Stimulated activated memory B cell treated with anti-CD40 and anti-IgM and Interleukin-4, amounts not matched to agents 10 μg/mL and 1 μg/mL and 100 μg/mL, for 72 hours (primary cell): ENCODE measurements at regions not wholly inside any gene's neighbourhood (a gene's known extent, or its start where the extent isn't known, plus 50 kb on each side); places are given as distances from the start of the nearest gene placed in this dataset.

Experiments
- ATAC-seq: fragments of 150-1000 bp; cut with Tn5 transposase; 2 replicates; pipeline ENCODE4 v1.10.0; 2021
- H3K27ac Mint-ChIP-seq: one replicate; pipeline ENCODE4 v1.8.0; 2022; ENCODE audit warnings: mild to moderate bottlenecking, mixed read lengths
- H3K27me3 Mint-ChIP-seq: one replicate; pipeline ENCODE4 v1.8.0; 2022; ENCODE audit warnings: mixed read lengths
- H3K36me3 Mint-ChIP-seq: one replicate; pipeline ENCODE4 v1.8.0; 2022; ENCODE audit warnings: mixed read lengths
- H3K4me1 Mint-ChIP-seq: one replicate; pipeline ENCODE4 v1.8.0; 2022; ENCODE audit warnings: mixed read lengths
- H3K4me3 Mint-ChIP-seq: one replicate; pipeline ENCODE4 v1.8.0; 2022; ENCODE audit warnings: mild to moderate bottlenecking, moderate library complexity, mixed read lengths
- H3K9me3 Mint-ChIP-seq: one replicate; pipeline ENCODE4 v1.8.0; 2022; ENCODE audit warnings: mixed read lengths

DNA sequence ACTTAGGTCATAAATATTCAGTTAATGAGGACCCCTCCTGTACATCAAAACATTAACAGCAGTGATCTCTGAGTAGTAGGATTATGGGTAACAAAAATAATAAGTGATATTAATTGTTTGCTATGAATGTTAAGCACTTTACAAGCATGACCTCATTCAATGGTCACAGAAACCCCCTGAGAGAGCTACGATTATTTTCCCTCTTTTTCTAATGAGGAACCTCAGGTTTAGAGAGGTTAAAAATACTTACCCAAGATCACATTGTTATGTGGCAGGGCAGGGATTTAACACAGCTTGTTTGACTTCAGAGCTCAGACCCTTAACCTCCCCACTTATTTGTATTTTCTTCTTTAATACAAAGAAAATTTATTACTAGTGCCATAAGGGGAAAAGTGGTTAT is 228.2 kb downstream of the TBL1XR1 start:
- ATAC-seq = no peak
- peaks cover 8% of the 10 kb centered on the region for H3K4me1 Mint-ChIP-seq
- H3K9me3 Mint-ChIP-seq = no peaks in the 10 kb centered on the region
- no peaks in the 10 kb centered on the region for H3K27me3 Mint-ChIP-seq
- no peak overlapping the region for H3K4me3 Mint-ChIP-seq
- no peak overlapping the region for H3K27ac Mint-ChIP-seq
- H3K36me3 Mint-ChIP-seq = no peaks in the 10 kb centered on the region

DNA sequence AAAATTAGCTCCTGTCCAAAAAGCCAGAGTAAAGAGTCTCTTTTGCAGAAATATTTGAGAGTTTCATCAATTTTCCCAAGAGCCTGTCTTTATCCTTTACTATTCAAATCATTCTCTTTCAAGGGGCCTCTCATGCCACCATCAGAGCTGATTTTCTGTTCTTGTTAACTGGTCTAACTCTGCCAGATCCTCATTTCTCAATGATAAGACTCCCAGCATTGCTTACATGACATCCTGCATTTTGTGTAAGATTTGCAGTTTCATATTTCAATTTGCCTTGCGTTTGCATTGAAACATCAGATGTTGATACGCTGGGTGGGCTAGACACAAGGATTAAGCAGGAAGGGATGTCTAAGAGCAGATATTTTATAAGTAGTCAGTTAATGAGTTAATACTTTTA is 228.7 kb downstream of the TBL1XR1 start:
- Mint-ChIP-seq H3K27ac (no peak overlapping the region), H3K9me3 (no peaks in the 10 kb centered on the region), H3K36me3 (no peaks in the 10 kb centered on the region), H3K4me3 (no peak overlapping the region), H3K27me3 (no peaks in the 10 kb centered on the region), H3K4me1 (peaks cover 8% of the 10 kb centered on the region)
- ATAC-seq = no peak

DNA sequence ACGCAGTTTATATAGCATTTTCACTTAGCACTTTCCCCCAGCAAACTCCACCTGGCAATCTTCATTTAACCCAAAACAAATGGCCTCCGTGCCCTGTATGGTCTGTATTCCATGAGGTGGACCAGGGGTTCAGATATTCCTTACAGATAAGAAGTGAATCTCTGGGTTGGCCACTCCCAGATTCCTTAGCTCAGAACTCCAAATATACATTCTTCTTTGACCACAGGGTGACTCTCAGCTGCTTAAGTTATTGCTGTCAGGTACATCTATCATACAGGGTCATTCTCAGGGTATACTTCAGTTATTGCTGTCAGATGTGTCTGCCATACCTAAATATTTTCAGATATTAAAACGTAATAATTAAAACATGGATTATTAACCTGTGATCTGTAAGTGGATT is 229.8 kb downstream of the TBL1XR1 start:
- H3K9me3 Mint-ChIP-seq = no peaks in the 10 kb centered on the region

DNA sequence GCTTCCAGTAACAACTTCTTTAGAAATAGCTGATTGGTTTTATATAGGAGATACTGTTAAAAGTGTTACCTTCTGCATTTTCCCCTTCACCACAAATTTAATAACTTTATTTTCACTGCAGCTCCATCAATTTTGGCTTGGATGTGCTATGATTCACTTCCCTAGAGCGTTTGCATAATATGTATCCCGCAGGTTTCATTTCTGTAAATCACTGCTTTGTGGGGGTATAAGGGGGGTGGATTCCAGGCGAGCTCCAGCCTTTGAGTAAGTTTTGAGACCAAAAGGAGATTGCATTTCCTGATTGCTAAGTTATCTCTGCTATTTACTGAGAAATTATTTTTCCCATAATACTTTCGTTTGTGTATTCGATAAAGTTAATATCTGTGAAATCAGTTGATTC is 232.6 kb downstream of the TBL1XR1 start:
- no peak overlapping the region for H3K27ac Mint-ChIP-seq
- H3K4me1 Mint-ChIP-seq = peaks cover 8% of the 10 kb centered on the region
- H3K27me3 Mint-ChIP-seq = peaks cover 10% of the 10 kb centered on the region
- no peak overlapping the region for H3K4me3 Mint-ChIP-seq
- ATAC-seq = no peak
- no peaks in the 10 kb centered on the region for H3K36me3 Mint-ChIP-seq
- peaks cover 4% of the 10 kb centered on the region for H3K9me3 Mint-ChIP-seq

More for the DNA sequence above, 229.8 kb downstream of the TBL1XR1 start:
- no peaks in the 10 kb centered on the region for H3K36me3 Mint-ChIP-seq
- ATAC-seq = no peak
- H3K4me1 Mint-ChIP-seq = peaks cover 8% of the 10 kb centered on the region
- no peaks in the 10 kb centered on the region for H3K27me3 Mint-ChIP-seq
- H3K4me3 Mint-ChIP-seq = no peak overlapping the region
- H3K27ac Mint-ChIP-seq = no peak overlapping the region

DNA sequence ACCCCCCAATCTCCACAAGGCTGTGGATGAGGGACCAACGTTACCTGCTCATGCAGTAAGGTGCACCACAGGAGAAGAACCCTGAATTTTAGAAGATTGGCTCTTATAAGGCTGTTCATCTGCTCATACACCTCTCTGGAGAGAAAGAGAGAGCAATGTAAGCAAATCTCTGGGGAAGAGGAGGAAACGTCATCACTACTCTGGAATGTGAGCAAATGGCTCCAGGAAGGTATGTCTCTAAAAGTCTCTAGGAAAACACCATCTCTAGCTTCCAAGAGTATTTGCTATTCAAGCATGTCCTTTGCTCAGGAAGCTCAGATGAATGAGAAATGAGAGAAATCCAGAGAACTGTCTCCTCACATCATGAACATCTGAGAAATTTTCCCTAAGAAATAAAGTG is 235.4 kb downstream of the TBL1XR1 start:
- Mint-ChIP-seq H3K4me1 (peaks cover 8% of the 10 kb centered on the region), H3K9me3 (peaks cover 4% of the 10 kb centered on the region), H3K27me3 (peaks cover 10% of the 10 kb centered on the region), H3K36me3 (no peaks in the 10 kb centered on the region), H3K4me3 (no peak overlapping the region), H3K27ac (no peak overlapping the region)
- no peak for ATAC-seq

DNA sequence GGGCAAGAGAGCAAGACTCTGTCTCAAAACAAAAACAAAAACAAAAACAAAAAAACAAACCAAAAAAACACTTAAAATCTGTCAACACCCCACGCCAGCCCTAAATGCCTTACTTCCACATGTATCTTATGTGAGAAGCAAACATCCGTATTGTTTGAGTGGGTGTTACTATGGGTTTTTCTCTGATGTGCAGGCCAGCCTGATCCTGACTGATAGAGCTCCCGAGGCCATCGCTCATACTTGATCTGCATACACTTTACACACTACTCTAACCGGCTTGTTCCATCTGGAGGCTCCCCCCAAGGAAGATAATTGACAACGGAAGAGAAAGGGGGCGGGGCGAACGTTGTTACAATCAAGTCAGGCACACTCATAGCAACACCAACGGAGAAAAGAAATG is 237.4 kb downstream of the TBL1XR1 start:
- Mint-ChIP-seq H3K36me3 (no peaks in the 10 kb centered on the region), H3K27ac (no peak overlapping the region), H3K27me3 (peaks cover 10% of the 10 kb centered on the region), H3K4me1 (no peaks in the 10 kb centered on the region), H3K4me3 (no peak overlapping the region), H3K9me3 (peaks cover 4% of the 10 kb centered on the region)
- no peak for ATAC-seq

DNA sequence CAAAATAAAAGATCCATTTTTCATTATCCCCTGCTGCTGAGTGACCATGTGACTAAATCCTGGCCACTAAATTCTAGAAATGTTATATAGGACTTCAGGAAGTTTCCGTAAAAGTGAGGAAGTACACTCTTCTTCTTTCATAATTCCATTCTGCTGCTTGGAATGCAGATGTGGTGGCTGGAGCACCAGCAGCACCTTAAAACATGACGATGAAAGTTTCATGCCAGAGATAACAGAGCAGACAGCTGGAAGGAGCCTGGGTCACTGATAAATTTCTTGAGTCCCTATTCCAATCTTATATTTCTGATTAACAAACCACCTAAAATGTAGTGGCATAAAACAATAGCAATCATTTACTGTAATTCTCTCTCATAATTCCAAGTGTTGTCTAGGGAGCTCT is 238.7 kb downstream of the TBL1XR1 start:
- no peaks in the 10 kb centered on the region for H3K36me3 Mint-ChIP-seq
- peaks cover 10% of the 10 kb centered on the region for H3K27me3 Mint-ChIP-seq
- H3K4me3 Mint-ChIP-seq = no peak overlapping the region
- peaks cover 4% of the 10 kb centered on the region for H3K9me3 Mint-ChIP-seq
- no peak for ATAC-seq
- H3K4me1 Mint-ChIP-seq = no peaks in the 10 kb centered on the region
- no peak overlapping the region for H3K27ac Mint-ChIP-seq

DNA sequence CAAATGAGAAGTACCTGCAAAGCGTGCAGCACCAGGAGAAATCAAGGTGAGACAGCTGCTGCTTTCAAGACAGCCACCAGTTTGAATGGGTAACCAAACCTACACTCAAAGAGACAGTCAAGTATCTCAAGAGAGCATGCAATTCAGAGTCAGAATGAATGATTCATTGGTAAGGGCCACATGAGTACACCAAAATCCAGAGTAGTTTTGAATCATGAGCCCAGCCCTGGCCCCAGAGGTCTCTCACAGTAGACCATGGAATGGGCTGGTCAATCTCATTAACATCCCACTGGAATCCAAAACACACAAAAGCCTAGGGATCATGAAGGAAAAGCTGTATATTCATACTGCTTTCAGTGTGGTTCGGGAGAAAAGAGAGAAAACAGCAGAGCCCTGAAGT is 242.8 kb downstream of the TBL1XR1 start:
- Mint-ChIP-seq H3K36me3 (no peaks in the 10 kb centered on the region), H3K9me3 (no peaks in the 10 kb centered on the region), H3K27ac (no peak overlapping the region), H3K4me1 (no peaks in the 10 kb centered on the region), H3K4me3 (no peak overlapping the region), H3K27me3 (peaks cover 8% of the 10 kb centered on the region)
- ATAC-seq = no peak

DNA sequence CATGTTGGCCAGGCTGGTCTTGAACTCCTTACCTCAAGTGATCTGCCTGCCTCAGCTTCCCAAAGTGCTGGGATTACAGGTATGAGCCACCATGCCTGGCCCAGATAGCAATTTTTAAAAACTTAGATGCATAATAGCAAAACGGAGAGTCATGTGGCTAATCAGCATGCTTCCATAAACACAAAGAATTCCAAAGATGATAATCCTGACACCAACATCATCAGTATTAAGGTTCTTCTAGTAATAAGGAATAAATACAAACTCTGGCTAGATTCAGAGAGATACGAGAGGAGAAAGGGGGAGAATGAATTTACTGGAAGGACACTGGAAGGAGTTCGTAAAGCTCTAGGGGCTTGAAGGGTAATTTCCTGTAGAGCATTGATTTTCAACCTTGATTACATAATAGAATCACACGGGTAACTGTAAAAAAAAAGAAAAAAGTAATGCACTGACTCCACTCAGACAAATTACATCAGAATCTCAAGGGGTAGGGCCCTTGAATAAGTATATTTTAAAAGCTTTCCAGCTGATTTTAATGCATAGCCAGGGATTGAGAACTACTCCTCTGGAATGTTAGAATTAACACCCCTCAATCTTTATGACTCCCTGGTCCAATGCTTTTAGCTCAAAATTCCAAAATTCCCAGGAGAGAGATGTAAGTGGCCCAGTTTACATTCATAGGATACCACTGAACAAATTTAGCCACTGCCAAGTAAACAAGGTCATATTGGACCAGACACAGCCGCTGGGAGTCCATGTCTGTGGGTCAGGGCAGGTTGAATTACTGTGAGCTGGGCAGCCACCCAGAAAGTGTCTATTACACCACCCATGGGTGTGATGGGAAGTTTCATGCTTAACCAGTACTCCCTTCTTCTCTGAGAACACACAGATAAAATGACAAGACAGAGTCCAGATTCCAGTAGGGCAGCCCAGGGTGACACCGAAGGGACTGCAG is 243.9 kb downstream of the TBL1XR1 start:
- Mint-ChIP-seq H3K9me3 (no peaks in the 10 kb centered on the region), H3K27ac (no peak overlapping the region), H3K36me3 (no peaks in the 10 kb centered on the region), H3K4me1 (no peaks in the 10 kb centered on the region), H3K27me3 (peaks cover 8% of the 10 kb centered on the region), H3K4me3 (no peak overlapping the region)
- no peak for ATAC-seq

DNA sequence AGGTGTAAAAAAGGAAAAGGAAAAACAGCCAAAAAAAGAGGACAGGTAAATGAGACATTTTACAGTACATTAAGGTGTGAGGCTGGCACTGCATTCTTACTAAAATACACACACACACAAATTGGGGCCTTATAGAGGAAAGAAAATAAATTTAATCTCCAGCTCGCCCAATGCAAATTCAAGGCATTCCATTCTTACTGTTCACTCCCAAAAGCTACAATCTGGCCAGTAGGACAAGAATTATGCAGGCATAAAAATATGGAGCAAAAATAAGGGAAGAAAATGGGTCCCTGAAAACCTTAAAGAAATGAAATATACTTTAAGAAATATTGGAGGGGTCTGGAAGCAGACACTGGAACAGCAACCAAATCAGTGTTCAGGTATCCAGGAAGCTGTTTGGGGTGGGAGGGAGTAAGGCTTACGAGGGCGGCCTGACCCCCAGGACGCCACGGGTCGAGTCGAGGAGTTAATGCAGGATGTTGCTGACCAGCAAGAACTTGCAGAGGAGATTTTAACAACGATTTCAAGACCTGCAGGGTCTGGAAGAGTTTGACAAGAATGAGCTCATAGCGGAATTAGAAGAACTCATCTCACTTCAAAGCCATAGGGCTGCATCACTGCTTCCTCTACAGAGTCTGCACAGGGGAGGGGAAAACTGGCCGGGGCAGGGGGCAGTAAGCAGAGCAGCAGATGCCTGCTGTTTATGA is 245.5 kb downstream of the TBL1XR1 start:
- no peak overlapping the region for H3K27ac Mint-ChIP-seq
- H3K36me3 Mint-ChIP-seq = no peaks in the 10 kb centered on the region
- peaks cover 8% of the 10 kb centered on the region for H3K27me3 Mint-ChIP-seq
- H3K4me1 Mint-ChIP-seq = no peaks in the 10 kb centered on the region
- no peaks in the 10 kb centered on the region for H3K9me3 Mint-ChIP-seq
- H3K4me3 Mint-ChIP-seq = no peak overlapping the region
- ATAC-seq = no peak

DNA sequence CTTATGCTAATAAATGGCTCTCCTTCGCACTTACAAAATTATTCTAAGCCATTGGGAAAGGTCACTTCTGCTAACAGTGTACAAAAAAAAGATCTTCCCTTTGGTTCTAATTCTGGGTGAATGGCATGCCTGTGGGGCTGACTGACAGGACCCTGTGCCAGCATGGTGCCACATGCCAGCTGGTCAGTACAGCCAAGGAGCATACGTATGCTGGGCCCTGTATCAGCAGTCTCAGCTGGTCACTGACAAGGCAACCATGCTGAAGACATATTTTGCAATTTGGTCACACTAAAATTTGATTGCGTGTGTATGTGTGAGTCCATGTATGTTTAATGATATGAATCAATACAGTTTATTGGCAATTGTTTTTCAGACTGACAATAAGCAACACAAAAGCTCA is 246.1 kb downstream of the TBL1XR1 start:
- ATAC-seq = no peak
- H3K27me3 Mint-ChIP-seq = peaks cover 8% of the 10 kb centered on the region
- no peak overlapping the region for H3K27ac Mint-ChIP-seq
- no peaks in the 10 kb centered on the region for H3K4me1 Mint-ChIP-seq
- H3K4me3 Mint-ChIP-seq = no peak overlapping the region
- H3K9me3 Mint-ChIP-seq = no peaks in the 10 kb centered on the region
- H3K36me3 Mint-ChIP-seq = no peaks in the 10 kb centered on the region

DNA sequence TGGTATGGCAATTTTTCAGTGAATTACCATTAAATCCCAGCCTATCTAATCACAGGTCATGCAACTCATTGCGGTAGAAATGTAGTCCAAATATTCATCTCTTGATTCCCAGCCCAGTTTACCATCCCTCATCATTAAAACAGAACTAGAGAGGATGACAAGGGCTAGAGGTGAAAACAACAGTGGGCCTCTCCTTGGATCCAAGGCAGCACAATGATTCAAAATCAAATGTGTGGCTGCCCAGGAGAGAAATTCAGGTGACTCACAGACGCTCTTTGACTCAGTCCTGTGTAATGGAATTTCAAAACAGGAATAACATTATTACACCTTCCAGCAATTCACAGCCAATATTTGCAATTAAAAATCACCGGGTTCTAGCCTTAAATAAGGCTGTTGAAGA is 246.5 kb downstream of the TBL1XR1 start:
- Mint-ChIP-seq H3K4me3 (no peak overlapping the region), H3K27ac (no peak overlapping the region), H3K27me3 (peaks cover 8% of the 10 kb centered on the region), H3K4me1 (no peaks in the 10 kb centered on the region), H3K9me3 (no peaks in the 10 kb centered on the region), H3K36me3 (no peaks in the 10 kb centered on the region)
- no peak for ATAC-seq

DNA sequence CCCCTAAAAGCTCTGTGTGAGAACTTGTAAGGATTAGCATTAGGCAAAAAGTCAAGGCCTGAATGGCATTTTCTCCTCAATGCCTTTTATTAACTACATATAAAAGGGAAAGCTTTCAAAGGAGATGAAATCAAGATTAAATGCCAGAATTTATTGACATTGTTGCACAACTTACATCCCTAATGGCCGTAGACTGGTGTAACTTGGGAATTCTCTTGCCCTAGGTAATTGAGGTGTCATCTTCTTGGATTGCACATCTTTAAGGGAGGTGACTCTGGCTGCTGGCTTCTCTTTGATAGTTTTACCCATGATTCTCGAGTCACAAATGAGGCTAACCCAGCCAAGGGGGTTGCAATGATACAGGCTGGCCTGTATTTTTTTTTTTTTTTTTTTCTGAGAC is 249.1 kb downstream of the TBL1XR1 start:
- Mint-ChIP-seq H3K4me1 (no peaks in the 10 kb centered on the region), H3K36me3 (no peaks in the 10 kb centered on the region), H3K27ac (no peak overlapping the region), H3K27me3 (peaks cover 8% of the 10 kb centered on the region), H3K9me3 (no peaks in the 10 kb centered on the region), H3K4me3 (no peak overlapping the region)
- no peak for ATAC-seq

DNA sequence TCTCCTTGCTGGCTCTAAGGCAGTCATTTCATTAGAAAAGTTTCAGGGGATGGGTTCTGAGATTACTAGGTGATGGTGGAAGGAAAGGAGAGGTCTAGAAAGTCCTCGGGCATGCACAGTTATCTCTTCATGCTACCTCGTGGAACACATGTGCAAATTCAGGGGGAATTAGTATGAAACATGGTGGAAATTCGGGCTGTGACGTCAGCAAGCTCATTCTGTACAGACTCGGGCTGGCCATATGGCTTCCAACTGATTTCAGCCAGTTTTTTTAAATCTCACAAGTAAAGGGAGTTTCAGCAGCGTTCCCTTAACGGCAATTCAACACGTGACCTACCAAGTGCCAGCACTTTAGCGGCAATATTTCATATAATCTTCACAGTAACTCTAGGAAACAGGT is 251.1 kb downstream of the TBL1XR1 start:
- Mint-ChIP-seq H3K9me3 (no peaks in the 10 kb centered on the region), H3K27me3 (peaks cover 5% of the 10 kb centered on the region), H3K36me3 (no peaks in the 10 kb centered on the region), H3K4me1 (no peaks in the 10 kb centered on the region), H3K4me3 (no peak overlapping the region), H3K27ac (no peak overlapping the region)
- ATAC-seq = no peak

DNA sequence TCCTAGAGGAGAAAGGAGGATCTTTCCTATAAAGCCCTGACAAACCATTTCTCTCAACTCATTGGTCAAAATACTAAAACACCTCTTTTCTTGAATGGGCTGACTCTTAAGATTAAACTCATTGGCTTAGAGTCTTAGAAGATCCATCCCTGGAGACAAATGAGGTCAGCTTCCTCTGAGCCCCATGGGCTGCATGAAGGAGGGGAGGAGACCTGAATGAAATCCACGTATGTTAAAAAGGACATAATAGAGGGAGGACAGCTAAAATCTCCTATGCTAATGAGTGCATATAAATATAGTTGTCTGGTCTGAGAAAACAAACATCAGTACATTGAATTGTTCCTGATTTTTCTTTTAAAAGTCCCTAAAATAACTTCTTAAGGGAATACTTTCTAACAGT is 255.0 kb downstream of the TBL1XR1 start:
- no peaks in the 10 kb centered on the region for H3K36me3 Mint-ChIP-seq

DNA sequence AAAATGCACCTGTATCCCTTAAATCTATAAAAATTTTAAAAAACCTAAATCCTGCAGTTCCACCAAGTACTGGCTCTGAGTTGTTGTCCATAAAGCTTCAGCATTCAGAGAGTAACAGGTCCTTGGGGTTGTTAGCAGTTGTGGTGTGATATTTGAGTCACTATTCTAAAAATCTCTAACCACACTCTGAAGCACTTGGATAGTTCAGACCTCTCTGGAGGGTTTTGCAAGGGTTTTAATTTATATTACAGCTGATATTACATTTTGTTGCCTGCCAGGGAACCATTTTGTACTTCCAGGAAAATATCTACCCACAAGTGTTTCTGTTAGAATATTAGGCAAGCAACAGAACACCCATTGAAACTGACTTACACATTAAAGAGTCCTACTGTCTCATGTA is 255.6 kb downstream of the TBL1XR1 start:
- Mint-ChIP-seq H3K27me3 (no peaks in the 10 kb centered on the region), H3K4me3 (no peak overlapping the region), H3K9me3 (no peaks in the 10 kb centered on the region), H3K4me1 (no peaks in the 10 kb centered on the region), H3K36me3 (no peaks in the 10 kb centered on the region), H3K27ac (no peak overlapping the region)
- no peak for ATAC-seq

More for the DNA sequence above, 255.0 kb downstream of the TBL1XR1 start:
- H3K27ac Mint-ChIP-seq = no peak overlapping the region
- no peak for ATAC-seq
- H3K27me3 Mint-ChIP-seq = no peaks in the 10 kb centered on the region
- H3K4me3 Mint-ChIP-seq = no peak overlapping the region
- H3K4me1 Mint-ChIP-seq = no peaks in the 10 kb centered on the region
- H3K9me3 Mint-ChIP-seq = no peaks in the 10 kb centered on the region
